ENCODE measurements at regions not wholly inside any gene's neighbourhood (a gene's known extent, or its start where the extent isn't known, plus 50 kb on each side); places are given as distances from the start of the nearest gene placed in this dataset.
"Not testable (repeated sequence)": the region's sequence is repeated elsewhere in the genome, so short reads cannot be mapped to it uniquely, and the experiment has no call there.

DNA sequence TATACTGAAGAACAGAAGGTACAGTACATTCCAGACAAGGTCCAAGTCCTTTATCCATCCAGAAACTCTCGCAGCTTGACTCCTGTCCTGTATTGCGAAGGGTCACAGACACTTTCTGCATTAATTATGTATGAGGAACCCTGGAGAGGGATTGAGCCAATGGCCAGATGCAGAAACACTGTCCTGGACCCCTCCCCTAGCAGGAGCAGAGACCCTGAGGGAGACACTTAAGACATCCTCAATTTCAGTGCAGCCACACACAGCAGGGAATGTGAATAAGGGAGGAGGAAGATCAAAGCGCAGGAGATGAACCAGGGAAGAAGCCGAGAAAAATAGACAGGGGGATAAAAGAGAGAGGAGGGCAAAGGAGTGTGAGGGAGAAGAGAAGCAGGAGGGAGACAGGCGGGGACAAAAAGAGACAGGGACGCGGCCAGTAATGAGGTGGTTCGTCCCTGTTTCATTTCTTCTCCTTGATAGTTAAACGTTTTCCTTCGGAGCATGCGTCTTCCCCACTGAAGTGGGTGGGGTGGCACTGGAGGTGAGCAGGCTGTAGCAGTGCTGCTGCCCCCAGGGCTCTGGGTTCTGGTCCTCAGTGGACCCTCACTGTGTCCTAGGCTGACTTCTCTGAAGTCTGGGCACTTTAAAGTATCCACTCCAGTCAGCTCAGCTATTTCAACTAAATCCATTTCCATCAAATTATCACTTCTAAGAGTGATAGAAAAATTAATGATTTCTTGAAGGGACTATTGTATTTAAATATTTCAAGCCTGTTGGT, 356.4 kb upstream of the NOCT start:
- peak; percentile 34 for DNase-seq (ENCODE audit: low spot score)

DNA sequence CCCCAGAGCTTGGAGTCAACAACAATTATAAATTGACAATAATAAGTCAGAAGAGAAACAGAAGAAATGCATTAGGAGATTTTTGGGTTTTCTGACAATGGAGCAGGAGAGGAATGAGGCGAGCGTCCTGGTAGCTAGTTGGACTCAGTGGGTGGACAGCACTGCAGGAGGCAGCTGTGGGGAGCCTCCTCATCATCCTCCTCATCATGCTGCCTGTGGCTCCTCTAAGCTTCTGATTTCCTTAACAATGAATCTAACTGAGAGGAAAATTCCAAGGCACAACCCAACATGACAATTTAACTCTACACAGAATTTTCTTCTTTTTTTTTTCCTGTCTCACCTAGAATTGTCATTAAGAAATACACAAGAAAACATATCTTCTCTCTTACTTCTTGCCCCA, 357.1 kb upstream of the NOCT start:
- no peak for DNase-seq (ENCODE audit: low spot score)

GRCh38 chr4:138656990-138657389, 358.6 kb upstream of the NOCT start:
- DNase-seq (ENCODE audit: low spot score) = no peak

DNA sequence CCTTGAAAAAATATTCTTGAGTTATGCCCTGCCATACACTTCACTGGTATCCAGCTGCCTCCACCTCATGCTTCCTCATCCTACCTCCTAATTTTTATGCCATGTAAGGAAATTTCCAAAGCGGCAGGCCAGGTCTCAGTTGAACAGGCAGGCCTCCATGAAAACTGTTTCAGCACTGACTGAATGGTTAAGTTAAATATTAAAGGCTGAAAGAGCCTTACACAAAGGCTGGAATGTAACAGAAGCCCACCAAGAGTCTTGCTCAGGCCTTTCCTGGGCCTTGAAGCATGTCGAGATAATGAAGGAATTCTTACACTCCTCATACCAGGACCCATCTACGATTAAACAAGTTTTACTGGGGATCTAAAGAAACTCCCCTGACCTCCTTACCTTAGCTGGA, 359.6 kb upstream of the NOCT start:
- DNase-seq (ENCODE audit: low spot score) = no peak

GRCh38 chr4:138655286-138655685, 360.3 kb upstream of the NOCT start:
- no peak for DNase-seq (ENCODE audit: low spot score)

DNA sequence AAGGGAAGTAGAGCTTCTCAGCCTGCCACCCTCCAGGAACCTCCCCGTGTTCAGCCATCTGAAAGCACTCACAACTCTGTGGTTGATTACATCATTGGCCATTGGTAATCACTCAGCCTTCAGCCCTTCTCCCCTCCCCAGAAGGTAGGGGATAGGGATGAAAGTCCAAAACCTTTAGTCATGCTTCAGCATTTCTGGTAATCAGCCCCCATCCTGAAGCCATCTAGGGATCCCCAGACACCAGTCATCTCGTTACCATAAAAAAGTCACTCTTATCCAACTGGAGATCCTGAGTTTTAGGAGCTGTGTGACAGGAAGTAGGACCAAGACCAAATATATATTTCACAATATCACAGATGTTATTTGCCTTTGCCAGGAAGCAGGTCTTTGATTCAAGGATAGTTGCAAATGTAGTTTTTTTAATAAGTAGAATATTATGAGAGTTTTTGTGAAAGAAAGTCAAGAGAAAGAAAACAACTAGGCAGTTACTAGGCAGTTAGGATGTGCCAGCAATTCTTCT, 364.6 kb upstream of the NOCT start:
- no peak for DNase-seq (ENCODE audit: low spot score)

- DNase-seq (ENCODE audit: low spot score) = no peak
Observed at GRCh38 chr4:138650495-138650894, 365.1 kb upstream of the NOCT start.

GRCh38 chr4:138647433-138647832, 368.1 kb upstream of the NOCT start:
- DNase-seq (ENCODE audit: low spot score) = no peak

GRCh38 chr4:138646383-138646782, 369.2 kb upstream of the NOCT start:
- DNase-seq (ENCODE audit: low spot score) = no peak

DNA sequence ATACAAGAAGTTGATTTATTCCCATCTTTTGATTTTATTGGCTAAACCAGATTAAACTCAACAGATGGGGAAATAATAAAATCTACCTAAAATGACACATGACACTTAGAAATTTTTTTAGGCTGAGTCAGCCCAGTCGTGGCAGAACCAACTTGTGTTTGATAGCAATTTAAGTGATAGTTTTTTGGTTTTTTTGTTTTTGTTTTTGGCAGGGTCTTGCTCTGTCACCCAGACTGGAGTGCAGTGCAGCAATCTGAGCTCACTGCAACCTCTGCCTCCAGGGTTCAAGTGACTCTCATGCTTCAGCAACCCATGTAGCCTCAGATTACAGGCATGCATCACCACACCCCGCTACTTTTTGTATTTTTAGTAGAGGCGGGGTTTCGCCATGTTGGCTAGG, 370.3 kb upstream of the NOCT start:
- DNase-seq (ENCODE audit: low spot score) = no peak

GRCh38 chr4:138644322-138644721, 371.3 kb upstream of the NOCT start:
- DNase-seq (ENCODE audit: low spot score) = no peak

DNA sequence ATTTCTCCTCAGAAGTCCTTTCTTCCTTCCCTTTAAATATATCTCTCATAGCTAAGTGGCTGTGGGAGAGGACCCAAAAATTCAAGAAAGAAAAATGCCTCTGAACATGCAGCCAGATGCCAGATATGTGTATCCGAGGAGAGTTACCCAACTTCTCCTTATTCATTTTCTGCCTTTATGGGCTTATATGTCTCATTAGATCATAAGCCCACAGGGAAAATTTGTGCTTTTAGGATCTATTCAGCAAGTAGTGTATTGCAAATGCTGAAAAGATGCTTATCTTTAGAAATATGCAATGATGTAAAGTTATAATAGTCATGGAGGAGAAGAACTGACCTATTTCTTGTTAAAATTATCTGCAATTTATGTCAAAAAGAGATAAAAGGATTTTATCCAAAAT, 371.8 kb upstream of the NOCT start:
- no peak for DNase-seq (ENCODE audit: low spot score)

- DNase-seq (ENCODE audit: low spot score) = no peak
Observed at GRCh38 chr4:138639018-138639741, 376.4 kb upstream of the NOCT start.

- DNase-seq (ENCODE audit: low spot score) = no peak
Observed at GRCh38 chr4:138636781-138637180, 378.8 kb upstream of the NOCT start.

GRCh38 chr4:138634915-138635314, 380.7 kb upstream of the NOCT start:
- DNase-seq (ENCODE audit: low spot score) = no peak

- no peak for DNase-seq (ENCODE audit: low spot score)
Observed at GRCh38 chr4:138633580-138633904, 382.0 kb upstream of the NOCT start.

DNA sequence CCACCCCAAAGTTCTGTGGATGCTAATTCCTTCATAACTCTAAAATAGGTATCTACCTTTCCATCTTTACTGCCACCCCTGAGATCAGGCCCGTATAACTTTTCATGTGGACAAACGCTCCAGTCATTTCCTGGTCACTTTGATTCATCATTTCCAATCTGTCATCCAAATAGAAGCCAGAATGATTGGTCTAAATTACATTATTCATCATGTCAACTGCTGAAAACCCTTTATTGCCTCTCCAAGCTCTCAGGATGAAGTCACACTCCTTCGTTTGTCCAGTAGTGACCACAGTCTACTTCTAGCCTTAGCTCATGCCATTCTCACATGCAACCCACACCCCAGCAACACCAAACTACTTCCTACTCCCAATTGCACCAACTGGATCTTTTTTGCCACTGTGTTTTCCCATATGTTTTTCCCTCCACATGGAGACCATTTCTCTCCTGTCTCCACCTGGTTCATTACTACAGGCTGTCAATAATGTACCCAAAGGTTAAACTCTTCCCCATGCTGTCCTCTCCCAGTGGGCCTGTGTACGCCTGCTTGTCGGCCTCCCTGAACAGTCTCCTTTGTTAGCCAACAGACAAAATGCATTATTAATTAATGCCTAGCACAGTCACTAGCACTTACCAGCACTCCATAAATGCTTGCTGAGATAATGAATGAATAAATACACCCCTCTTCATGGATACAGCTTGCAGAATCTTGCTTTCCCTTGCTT, 382.6 kb upstream of the NOCT start:
- DNase-seq (ENCODE audit: low spot score) = no peak

GRCh38 chr4:138630666-138631065, 384.9 kb upstream of the NOCT start:
- DNase-seq (ENCODE audit: low spot score) = no peak

- DNase-seq (ENCODE audit: low spot score) = no peak
Observed at GRCh38 chr4:138629669-138630068, 385.9 kb upstream of the NOCT start.

DNA sequence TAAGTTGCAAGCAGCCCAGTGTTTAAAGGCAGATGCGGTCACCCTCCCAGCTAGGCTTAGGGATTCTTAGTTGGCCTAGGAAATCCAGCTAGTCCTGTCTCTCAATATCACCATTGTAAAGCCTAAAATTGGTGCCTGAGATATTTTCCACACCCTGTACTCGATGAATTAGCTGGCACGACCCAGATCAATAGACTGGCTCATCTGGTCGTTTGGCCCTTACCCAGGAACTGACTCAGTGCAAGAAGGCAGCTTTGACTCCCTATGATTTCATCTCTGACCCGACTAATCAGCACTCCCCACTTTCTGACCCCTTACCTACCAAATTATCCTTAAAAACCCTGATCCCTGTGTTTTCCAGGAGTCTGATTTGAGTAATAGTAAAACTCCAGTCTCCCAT, 384.9 kb upstream of the SLC7A11 start:
- DNase-seq (ENCODE audit: low spot score) = no peak

- DNase-seq (ENCODE audit: low spot score) = not testable (repeated sequence)
Observed at GRCh38 chr4:138622362-138622761, 380.2 kb upstream of the SLC7A11 start.

DNA sequence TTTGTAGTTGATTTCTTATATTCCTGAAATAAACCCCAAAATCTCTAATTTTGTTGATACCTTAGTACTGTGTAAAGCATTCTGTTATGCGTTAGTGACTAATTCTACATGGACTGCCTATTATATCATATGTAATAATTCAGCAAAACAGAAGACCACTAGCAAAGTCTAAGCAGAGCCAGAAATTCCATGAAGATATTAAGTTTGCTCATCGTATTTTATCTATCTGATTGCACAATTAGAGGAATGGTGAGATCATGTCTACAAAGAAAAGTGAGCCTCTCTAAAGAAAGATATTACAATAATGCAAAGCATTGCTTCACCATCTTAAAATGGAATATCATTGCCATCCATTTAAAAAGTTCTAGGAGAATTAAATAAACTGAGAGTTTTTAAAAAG, 374.6 kb upstream of the SLC7A11 start:
- DNase-seq (ENCODE audit: low spot score) = no peak

All from iPS-NIHi11 (cell line).